HepG2 (cell line): ENCODE measurements at regions not wholly inside any gene's neighbourhood (a gene's known extent, or its start where the extent isn't known, plus 50 kb on each side); places are given as distances from the start of the nearest gene placed in this dataset.

Experiments
- BCL3 ChIP-seq: sonication (generic); formaldehyde crosslinking; IDR thresholded peaks from 2 replicates; pipeline ENCODE4 v1.5.1; 2020; ENCODE audit warnings: mild to moderate bottlenecking, missing genetic modification reagents, moderate library complexity
- GABPA ChIP-seq, 2 experiments: IDR thresholded peaks; 2 replicates each; pipeline ENCODE4 v1.6.1; 2011 to 2016; ENCODE audit warnings: low read depth in 2 of 2, low read length in 1 of 2, missing biosample characterization in 1 of 2, missing genetic modification characterization in 1 of 2

DNA sequence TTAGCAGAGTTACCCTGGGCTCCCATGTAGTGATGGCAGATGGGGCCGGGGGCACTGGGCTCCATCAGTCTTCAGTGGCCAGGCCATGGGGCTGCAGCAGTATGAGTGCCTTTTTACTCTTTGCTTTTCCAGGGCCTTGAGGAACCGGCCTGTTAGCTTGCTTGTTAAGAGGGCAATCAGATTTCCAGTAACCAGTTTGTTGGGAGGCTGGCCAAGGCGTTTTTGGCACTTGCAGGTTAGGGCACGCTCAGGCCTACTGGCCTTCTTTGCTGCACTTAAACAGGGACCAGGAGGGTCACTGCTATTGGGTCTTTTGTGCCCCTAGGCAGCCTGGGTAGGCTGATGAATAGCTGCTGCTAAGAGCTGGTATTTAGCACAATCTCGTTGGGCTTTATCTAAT lies 415.4 kb upstream of the USP9Y start:
- TF ChIP-seq BCL3 (CRISPR knock-in tag) (no peak), GABPA (IDR thresholded peaks at IDR 0.05; ENCODE audit: low read depth, low read length) (no peak), GABPA (CRISPR knock-in tag; IDR thresholded peaks at IDR 0.05; ENCODE audit: low read depth) (no peak)
